HCT116 (cell line): ENCODE measurements at regions not wholly inside any gene's neighbourhood (a gene's known extent, or its start where the extent isn't known, plus 50 kb on each side); places are given as distances from the start of the nearest gene placed in this dataset.

Source experiments
- CTCF ChIP-seq, 3 experiments: fragments of 200-600 bp in 1 of 3; sonication (generic) in 1 of 3; IDR thresholded peaks in 2 of 3; conservative IDR thresholded peaks in 1 of 3; 2 replicates each; pipeline ENCODE4 v1.5.1; 2012 to 2017; ENCODE audit warnings: low read depth in 2 of 3, low read length in 2 of 3, antibody characterized with exemption in 1 of 3, borderline replicate concordance in 1 of 3, control low read depth in 1 of 3, mild to moderate bottlenecking in 1 of 3, mixed read lengths in 1 of 3, mixed run types in 1 of 3, moderate library complexity in 1 of 3; ENCODE audit not compliant: insufficient read depth in 1 of 3
- YY1 ChIP-seq: IDR thresholded peaks from 2 replicates; pipeline ENCODE4 v1.6.1; 2011; ENCODE audit warnings: low read length, low read depth, moderate library complexity, mild to moderate bottlenecking; ENCODE audit not compliant: insufficient replicate concordance; ENCODE audit errors: extremely low read depth

GRCh38 chr2:155485141-155485842, 786.8 kb downstream of the KCNJ3 start:
- TF ChIP-seq CTCF (IDR thresholded peaks at IDR 0.05 in 2 of 3, conservative IDR thresholded peaks at IDR 0.05 in 1 of 3; ENCODE audit: borderline replicate concordance in 1 of 3, insufficient read depth in 1 of 3, low read depth in 2 of 3, low read length in 2 of 3) (no peak), YY1 (no peak)
